ENCODE measurements at regions not wholly inside any gene's neighbourhood (a gene's known extent, or its start where the extent isn't known, plus 50 kb on each side); places are given as distances from the start of the nearest gene placed in this dataset.
"Not testable (repeated sequence)": the region's sequence is repeated elsewhere in the genome, so short reads cannot be mapped to it uniquely, and the experiment has no call there.

GRCh38 chr16:49940464-49941224 lies 84.4 kb upstream of the CNEP1R1 start:
- DNase-seq, result no peak

- no peak for DNase-seq
Observed at GRCh38 chr16:49944221-49944620, 80.8 kb upstream of the CNEP1R1 start.

- no peak for DNase-seq
Observed at GRCh38 chr16:49947907-49948678, 76.9 kb upstream of the CNEP1R1 start.

GRCh38 chr16:49951574-49952195 lies 73.3 kb upstream of the CNEP1R1 start:
- DNase-seq, result no peak

GRCh38 chr16:49952386-49952785 lies 72.6 kb upstream of the CNEP1R1 start:
- peak; percentile 38 for DNase-seq

GRCh38 chr16:49953090-49953489 lies 71.9 kb upstream of the CNEP1R1 start:
- DNase-seq, result no peak

GRCh38 chr16:49955858-49956257 lies 69.2 kb upstream of the CNEP1R1 start:
- no peak for DNase-seq

- DNase-seq, result no peak
Observed at GRCh38 chr16:49956915-49957314, 68.1 kb upstream of the CNEP1R1 start.

GRCh38 chr16:49958448-49958847 lies 66.6 kb upstream of the CNEP1R1 start:
- no peak for DNase-seq

- no peak for DNase-seq
Observed at GRCh38 chr16:49959552-49960277, 65.3 kb upstream of the CNEP1R1 start.

- no peak for DNase-seq
Observed at GRCh38 chr16:49961089-49961488, 63.9 kb upstream of the CNEP1R1 start.

- DNase-seq, result not testable (repeated sequence)
Observed at GRCh38 chr16:49962566-49962965, 62.5 kb upstream of the CNEP1R1 start.

GRCh38 chr16:49964316-49964715 lies 60.7 kb upstream of the CNEP1R1 start:
- no peak for DNase-seq

GRCh38 chr16:49964973-49965372 lies 60.1 kb upstream of the CNEP1R1 start:
- no peak for DNase-seq

- no peak for DNase-seq
Observed at GRCh38 chr16:49967012-49967559, 57.9 kb upstream of the CNEP1R1 start.

GRCh38 chr16:49969091-49970030 lies 55.7 kb upstream of the CNEP1R1 start:
- no peak for DNase-seq

- DNase-seq, result no peak
Observed at GRCh38 chr16:49970797-49971431, 54.1 kb upstream of the CNEP1R1 start.

- DNase-seq, result no peak
Observed at GRCh38 chr16:49972280-49972679, 52.7 kb upstream of the CNEP1R1 start.

- DNase-seq, result no peak
Observed at GRCh38 chr16:49972961-49973360, 52.1 kb upstream of the CNEP1R1 start.
